Upper lobe of right lung (tissue), 1 donor: ENCODE measurements at regions not wholly inside any gene's neighbourhood (a gene's known extent, or its start where the extent isn't known, plus 50 kb on each side); places are given as distances from the start of the nearest gene placed in this dataset.

Experiments used
- ATAC-seq: fragments of 200-7000 bp; cut with Tn5 transposase; one replicate; pipeline ENCODE4 v1.9.1; 2020; ENCODE audit warnings: mild to moderate bottlenecking, moderate library complexity
- DNase-seq: peaks from one replicate; pipeline ENCODE4 v3.0.0-alpha.2; 2020
- H3K27ac ChIP-seq: fragments of 200-600 bp; one replicate; pipeline ENCODE4 v1.8.0; 2022
- H3K27me3 ChIP-seq: fragments of 200-600 bp; one replicate; pipeline ENCODE4 v1.8.0; 2022; ENCODE audit warnings: mild to moderate bottlenecking
- H3K36me3 ChIP-seq: fragments of 200-600 bp; one replicate; pipeline ENCODE4 v1.8.0; 2022
- H3K4me1 ChIP-seq: fragments of 200-600 bp; one replicate; pipeline ENCODE4 v1.8.0; 2022
- H3K4me3 ChIP-seq: fragments of 200-600 bp; one replicate; pipeline ENCODE4 v1.8.0; 2022; ENCODE audit warnings: mild to moderate bottlenecking
- H3K9me3 ChIP-seq: fragments of 200-600 bp; one replicate; pipeline ENCODE4 v1.8.0; 2022
- CTCF ChIP-seq: fragments of 200-600 bp; IDR thresholded peaks from one replicate; pipeline ENCODE4 v1.8.0; 2022; ENCODE audit warnings: antibody characterized with exemption
- intact Hi-C: fragments of 100-400 bp; cut with DNase I; formaldehyde crosslinking; loops from one replicate; pipeline ENCODE4 v1.11.0; 2022
- donor health status: DM: no; HTN: yes; CAD: no; lungs with severe emphysema.

- intact Hi-C loops = no loop called here
- H3K4me1 ChIP-seq = no peaks in the 10 kb centered on the region
- TF ChIP-seq CTCF = no peak
- H3K27me3 ChIP-seq = no peaks in the 10 kb centered on the region
- no peak for ATAC-seq
- DNase-seq = no peak
- H3K9me3 ChIP-seq = no peaks in the 10 kb centered on the region
- H3K36me3 ChIP-seq = no peaks in the 10 kb centered on the region
- H3K4me3 ChIP-seq = no peak overlapping the region
- H3K27ac ChIP-seq = no peak overlapping the region
Observed at GRCh38 chr2:207216457-207216856, 50.7 kb upstream of the KLF7 start.

- no peak overlapping the region for H3K4me3 ChIP-seq
- H3K9me3 ChIP-seq = no peaks in the 10 kb centered on the region
- no peaks in the 10 kb centered on the region for H3K27me3 ChIP-seq
- ATAC-seq = no peak
- H3K36me3 ChIP-seq = no peaks in the 10 kb centered on the region
- no peak for TF ChIP-seq CTCF
- H3K4me1 ChIP-seq = no peaks in the 10 kb centered on the region
- no peak overlapping the region for H3K27ac ChIP-seq
- intact Hi-C loops = no loop called here
- DNase-seq = no peak
Observed at GRCh38 chr2:207217442-207217841, 51.7 kb upstream of the KLF7 start.

GRCh38 chr2:207219081-207219630 lies 53.4 kb upstream of the KLF7 start:
- Histone ChIP-seq H3K27me3 (no peaks in the 10 kb centered on the region), H3K4me3 (no peak overlapping the region), H3K36me3 (no peaks in the 10 kb centered on the region), H3K9me3 (no peaks in the 10 kb centered on the region), H3K27ac (no peak overlapping the region), H3K4me1 (no peaks in the 10 kb centered on the region)
- ATAC-seq = no peak
- DNase-seq = no peak
- intact Hi-C loops = no loop called here
- no peak for TF ChIP-seq CTCF

GRCh38 chr2:207219676-207220501 lies 54.1 kb upstream of the KLF7 start:
- Histone ChIP-seq H3K4me3 (no peak overlapping the region), H3K36me3 (no peaks in the 10 kb centered on the region), H3K27me3 (no peaks in the 10 kb centered on the region), H3K27ac (no peak overlapping the region), H3K4me1 (no peaks in the 10 kb centered on the region), H3K9me3 (no peaks in the 10 kb centered on the region)
- intact Hi-C loops = no loop called here
- ATAC-seq (no peak), DNase-seq (no peak)
- TF ChIP-seq CTCF = no peak

- TF ChIP-seq CTCF = no peak
- H3K9me3 ChIP-seq = no peaks in the 10 kb centered on the region
- H3K4me3 ChIP-seq = no peak overlapping the region
- intact Hi-C loops = no loop called here
- DNase-seq (no peak), ATAC-seq (no peak)
- H3K27ac ChIP-seq = no peak overlapping the region
- H3K36me3 ChIP-seq = no peaks in the 10 kb centered on the region
- no peaks in the 10 kb centered on the region for H3K27me3 ChIP-seq
- H3K4me1 ChIP-seq = peaks cover 10% of the 10 kb centered on the region
Observed at GRCh38 chr2:207221731-207222130, 56.0 kb upstream of the KLF7 start.
